H1 (cell line): ENCODE measurements at regions not wholly inside any gene's neighbourhood (a gene's known extent, or its start where the extent isn't known, plus 50 kb on each side); places are given as distances from the start of the nearest gene placed in this dataset.

ENCODE experiments used
- CTCF ChIA-PET: fragments of 300-600 bp; sonication (Branson Sonifier 250); formaldehyde crosslinking; loops from one replicate; lab custom pipeline; 2021; ENCODE audit not compliant: partially characterized antibody; lab: Charles Lee
- POLR2A ChIA-PET: fragments of 300-600 bp; sonication (Branson Sonifier 250); formaldehyde crosslinking; loops from one replicate; lab custom pipeline; 2021; ENCODE audit warnings: inconsistent platforms; ENCODE audit not compliant: partially characterized antibody; lab: Charles Lee
- DNase-seq, 2 experiments: peaks; one replicate each; pipeline versions ENCODE4 v3.0.0 to v3.0.0-alpha.2; 2010 to 2022; ENCODE audit warnings: low spot score in 2 of 2, low read depth in 1 of 2, mixed read lengths in 1 of 2
- FAIRE-seq: peaks from 2 replicates; lab custom pipeline; 2011; peaks lifted over from hg19 to GRCh38; lab: Jason Lieb, UNC
- H2AFZ ChIP-seq: 2 replicates; pipeline ENCODE4 v1.8.1; 2012; ENCODE audit warnings: low read length, inconsistent platforms
- H2AK5ac ChIP-seq: 2 replicates; pipeline ENCODE4 v1.6.1; 2013; ENCODE audit warnings: low read depth, low read length
- H2BK120ac ChIP-seq: replicated peaks from 2 replicates; pipeline ENCODE3; 2013; ENCODE audit warnings: low read depth, low read length, inconsistent platforms
- H2BK12ac ChIP-seq: 2 replicates; pipeline ENCODE4 v1.6.1; 2013; ENCODE audit warnings: low read depth, low read length
- H2BK15ac ChIP-seq: 2 replicates; pipeline ENCODE4 v1.6.1; 2013; ENCODE audit warnings: low read length
- H2BK20ac ChIP-seq: 2 replicates; pipeline ENCODE4 v1.6.1; 2013; ENCODE audit warnings: low read length
- H2BK5ac ChIP-seq: 2 replicates; pipeline ENCODE4 v1.6.1; 2013; ENCODE audit warnings: low read depth, low read length
- H3K14ac ChIP-seq: 2 replicates; pipeline ENCODE4 v1.6.1; 2013; ENCODE audit warnings: inconsistent platforms; ENCODE audit not compliant: insufficient read length
- H3K18ac ChIP-seq: 2 replicates; pipeline ENCODE4 v1.6.1; 2013; ENCODE audit warnings: low read length; ENCODE audit errors: extremely low read depth
- H3K23ac ChIP-seq: 2 replicates; pipeline ENCODE4 v1.6.1; 2013; ENCODE audit warnings: inconsistent platforms; ENCODE audit not compliant: insufficient read length
- H3K23me2 ChIP-seq: 2 replicates; pipeline ENCODE4 v1.6.1; 2013; ENCODE audit warnings: low read depth, low read length
- H3K27ac ChIP-seq: 2 replicates; pipeline ENCODE4 v1.6.1; 2011; ENCODE audit warnings: low read depth, low read length, inconsistent platforms
- H3K27me3 ChIP-seq, 4 experiments: replicated peaks in 1 of 4; 1 replicate in 1 of 4; 2 replicates in 3 of 4; pipeline versions ENCODE4 v1.6.1 to v1.8.1; 2011 to 2013; ENCODE audit warnings: low read length in 3 of 4, mild to moderate bottlenecking in 3 of 4, inconsistent platforms in 2 of 4, mixed read lengths in 2 of 4, moderate library complexity in 1 of 4; ENCODE audit not compliant: control insufficient read depth in 3 of 4, insufficient read depth in 3 of 4; ENCODE audit errors: extremely low read depth in 1 of 4
- H3K36me3 ChIP-seq, 4 experiments: 2 replicates each; pipeline versions ENCODE4 v1.6.1 to v1.8.1; 2011 to 2013; ENCODE audit warnings: mild to moderate bottlenecking in 4 of 4, low read length in 3 of 4, moderate library complexity in 2 of 4, control low read depth in 1 of 4, inconsistent platforms in 1 of 4; ENCODE audit not compliant: insufficient read depth in 4 of 4, control insufficient read depth in 2 of 4
- H3K4ac ChIP-seq: replicated peaks from 2 replicates; pipeline ENCODE3; 2013; ENCODE audit warnings: low read length, low read depth, mixed read lengths, inconsistent platforms; ENCODE audit not compliant: insufficient read length
- H3K4me1 ChIP-seq, 4 experiments: replicated peaks in 1 of 4; 1 replicate in 1 of 4; 2 replicates in 3 of 4; pipeline versions ENCODE4 v1.6.1 to v1.8.1; 2011 to 2013; ENCODE audit warnings: low read length in 3 of 4, inconsistent platforms in 2 of 4, mixed read lengths in 1 of 4; ENCODE audit not compliant: insufficient read depth in 4 of 4, control insufficient read depth in 3 of 4
- H3K4me2 ChIP-seq, 2 experiments: 2 replicates each; pipeline versions ENCODE4 v1.6.1 to v1.8.1; 2011 to 2013; ENCODE audit warnings: low read depth in 2 of 2, low read length in 2 of 2, control low read depth in 1 of 2, inconsistent platforms in 1 of 2, mild to moderate bottlenecking in 1 of 2; ENCODE audit not compliant: insufficient read depth in 1 of 2
- H3K4me3 ChIP-seq, 4 experiments: fragments of 200-600, 300-600 bp in 1 of 4; sonication (generic), shearing (Covaris generic), sonication (Bioruptor Twin) in 1 of 4; 2 replicates each; pipeline versions ENCODE4 v1.5.1 to v1.8.1; 2011 to 2016; ENCODE audit warnings: low read length in 4 of 4, low read depth in 3 of 4, control low read depth in 2 of 4, inconsistent platforms in 2 of 4, mild to moderate bottlenecking in 2 of 4, mixed read lengths in 1 of 4, moderate library complexity in 1 of 4; ENCODE audit not compliant: insufficient read depth in 2 of 4; ENCODE audit errors: extremely low read depth in 1 of 4
- H3K56ac ChIP-seq: replicated peaks from 2 replicates; pipeline ENCODE3; 2013; ENCODE audit warnings: low read depth, mild to moderate bottlenecking, mixed read lengths, low read length, inconsistent platforms; ENCODE audit not compliant: insufficient read length
- H3K79me1 ChIP-seq: 2 replicates; pipeline ENCODE4 v1.6.1; 2013; ENCODE audit warnings: low read depth, low read length, control low read depth
- H3K79me2 ChIP-seq, 2 experiments: 2 replicates each; pipeline versions ENCODE4 v1.6.1 to v1.8.1; 2012 to 2013; ENCODE audit warnings: low read length in 2 of 2, mild to moderate bottlenecking in 2 of 2, inconsistent platforms in 1 of 2; ENCODE audit not compliant: insufficient read depth in 2 of 2, control insufficient read depth in 1 of 2
- H3K9ac ChIP-seq, 4 experiments: replicated peaks in 1 of 4; 1 replicate in 1 of 4; 2 replicates in 3 of 4; pipeline versions ENCODE4 v1.6.1 to v1.8.1; 2011 to 2013; ENCODE audit warnings: low read depth in 3 of 4, low read length in 3 of 4, control low read depth in 2 of 4, mild to moderate bottlenecking in 2 of 4, moderate library complexity in 2 of 4, inconsistent platforms in 1 of 4; ENCODE audit errors: extremely low read depth in 1 of 4
- H3K9me3 ChIP-seq, 2 experiments: 2 replicates each; pipeline versions ENCODE4 v1.6.1 to v1.8.1; 2012 to 2013; ENCODE audit warnings: mild to moderate bottlenecking in 2 of 2, moderate library complexity in 2 of 2, control low read depth in 1 of 2, inconsistent platforms in 1 of 2, low read depth in 1 of 2, low read length in 1 of 2, mixed read lengths in 1 of 2; ENCODE audit not compliant: insufficient read depth in 2 of 2
- H4K20me1 ChIP-seq, 2 experiments: replicated peaks in 1 of 2; 2 replicates each; pipeline versions ENCODE3 to v1.8.1; 2011 to 2013; ENCODE audit warnings: inconsistent platforms in 2 of 2, low read length in 2 of 2, mild to moderate bottlenecking in 1 of 2; ENCODE audit not compliant: insufficient read depth in 2 of 2, control insufficient read depth in 1 of 2
- H4K5ac ChIP-seq: 2 replicates; pipeline ENCODE4 v1.6.1; 2013; ENCODE audit warnings: low read length, low read depth, mixed read lengths, inconsistent platforms; ENCODE audit not compliant: insufficient read length
- H4K8ac ChIP-seq: 2 replicates; pipeline ENCODE4 v1.8.0; 2013; ENCODE audit warnings: mild to moderate bottlenecking, moderate library complexity, low read length, inconsistent platforms; ENCODE audit not compliant: insufficient read depth; ENCODE audit errors: extremely low read depth
- H4K91ac ChIP-seq: replicated peaks from 2 replicates; pipeline ENCODE3; 2013; ENCODE audit warnings: low read length, mixed read lengths, inconsistent platforms; ENCODE audit not compliant: insufficient read length
- ATF2 ChIP-seq: IDR thresholded peaks from 2 replicates; pipeline ENCODE4 v1.6.1; 2012; ENCODE audit warnings: low read length, inconsistent platforms
- CBX5 ChIP-seq: fragments of 300-800, 300-1000 bp; sonication (generic); IDR thresholded peaks from 2 replicates; pipeline ENCODE4 v1.7.1; 2016; ENCODE audit warnings: antibody characterized with exemption, low read length, low read depth
- EZH2 ChIP-seq: fragments of 200-600 bp; sonication (generic); IDR thresholded peaks from 2 replicates; pipeline ENCODE4 v1.7.1; 2012; ENCODE audit warnings: low read depth, mild to moderate bottlenecking, moderate library complexity, low read length, inconsistent platforms; ENCODE audit not compliant: severe bottlenecking
- GABPA ChIP-seq: IDR thresholded peaks from 2 replicates; pipeline ENCODE4 v1.6.1; 2011; ENCODE audit warnings: mild to moderate bottlenecking, low read length, moderate library complexity, borderline replicate concordance; ENCODE audit not compliant: insufficient read depth
- KDM4A ChIP-seq: IDR thresholded peaks from one replicate; pipeline ENCODE4 v1.7.1; 2012; ENCODE audit warnings: low read depth, mild to moderate bottlenecking, moderate library complexity, low read length, inconsistent platforms; ENCODE audit not compliant: severe bottlenecking
- NANOG ChIP-seq: IDR thresholded peaks from 2 replicates; pipeline ENCODE4 v1.6.1; 2011; ENCODE audit warnings: low read length, low read depth, mild to moderate bottlenecking, inconsistent platforms; ENCODE audit not compliant: insufficient read depth, poor library complexity, severe bottlenecking
- PHF8 ChIP-seq: fragments of 200-600 bp; sonication (generic); conservative IDR thresholded peaks from 2 replicates; pipeline ENCODE4 v1.7.1; 2012; ENCODE audit warnings: low read depth, mild to moderate bottlenecking, inconsistent platforms, low read length, moderate library complexity
- SAP30 ChIP-seq: fragments of 300-600 bp; sonication (generic); IDR thresholded peaks from 2 replicates; pipeline ENCODE4 v1.7.1; 2012; ENCODE audit warnings: low read length, moderate library complexity, mild to moderate bottlenecking, inconsistent platforms; ENCODE audit not compliant: insufficient read depth, insufficient replicate concordance
- SIN3A ChIP-seq, 2 experiments: IDR thresholded peaks in 1 of 2; conservative IDR thresholded peaks in 1 of 2; 2 replicates each; pipeline ENCODE4 v1.6.1; 2011 to 2012; ENCODE audit warnings: low read length in 2 of 2, improper control_type of control experiment in 1 of 2, low read depth in 1 of 2, mild to moderate bottlenecking in 1 of 2
- SP1 ChIP-seq: IDR thresholded peaks from 2 replicates; pipeline ENCODE4 v1.6.1; 2011; ENCODE audit warnings: low read depth, low read length
- TEAD4 ChIP-seq: IDR thresholded peaks from 2 replicates; pipeline ENCODE4 v1.6.1; 2012; ENCODE audit warnings: low read depth, low read length, inconsistent platforms, mixed read lengths
- YY1 ChIP-seq: IDR thresholded peaks from 2 replicates; pipeline ENCODE4 v1.6.1; 2011; ENCODE audit warnings: low read depth, mild to moderate bottlenecking, low read length
- WGBS, 2 experiments: shearing (Covaris generic) in 1 of 2; methylation state at CpG; one replicate each; pipeline versions ENCODE4 v1.1.6 to v1.1.7; 2013 to 2015; ENCODE audit warnings: low lambda C conversion rate in 2 of 2, mixed read lengths in 2 of 2, inconsistent platforms in 1 of 2, low coverage in 1 of 2, missing lambda C conversion rate in 1 of 2; ENCODE audit not compliant: insufficient replicate concordance in 2 of 2, insufficient coverage in 1 of 2, insufficient read length in 1 of 2; ENCODE audit errors: extremely low coverage in 1 of 2, missing lambda C conversion rate in 1 of 2; 5-methylcytosine and 5-hydroxymethylcytosine counted together

- CTCF ChIA-PET: interaction anchor here (0.7 kb wide), 1 partner anchor 1155 kb away, joined by 3 read pairs; no protein-coding TSS in a partner anchor
- no peak overlapping the region for H3K23ac ChIP-seq
- POLR2A ChIA-PET: no interaction called here
- TF ChIP-seq YY1: no peak
- TF ChIP-seq GABPA: no peak
- TF ChIP-seq NANOG: no peak
- TF ChIP-seq PHF8: no peak
- TF ChIP-seq TEAD4: no peak
- no peak for TF ChIP-seq SAP30
- TF ChIP-seq SIN3A (conservative IDR thresholded peaks at IDR 0.05 in 1 of 2, IDR thresholded peaks at IDR 0.05 in 1 of 2; ENCODE audit: low read depth in 1 of 2, low read length in 2 of 2): no peak
- TF ChIP-seq ATF2: no peak
- TF ChIP-seq SP1: no peak
- no peak for TF ChIP-seq EZH2
- TF ChIP-seq KDM4A: no peak
- no peak for TF ChIP-seq CBX5
These were observed 245.9 kb upstream of the PIK3R1 start for GRCh38 chr5:67969631-67970030.

More at GRCh38 chr5:67969631-67970030, 245.9 kb upstream of the PIK3R1 start:
- Histone ChIP-seq H2AFZ (no peak overlapping the region), H3K4me2 (no peak overlapping the region), H3K36me3 (no peaks in the 10 kb centered on the region), H3K4ac (no peak overlapping the region), H3K56ac (no peak overlapping the region), H4K91ac (no peak overlapping the region), H2BK120ac (no peak overlapping the region), H4K8ac (no peak overlapping the region), H3K27me3 (no peaks in the 10 kb centered on the region), H2BK20ac (no peak overlapping the region), H2BK12ac (no peak overlapping the region), H3K79me1 (no peaks in the 10 kb centered on the region), H3K9ac (no peak overlapping the region), H3K4me1 (peaks cover 0 to 2% (median 0%) of the 10 kb centered on the region in 4 experiments; a peak in 1 of 7 replicates), H3K27ac (no peak overlapping the region), H3K79me2 (no peaks in the 10 kb centered on the region), H3K4me3 (no peak overlapping the region), H2BK15ac (no peak overlapping the region), H3K23me2 (no peaks in the 10 kb centered on the region), H4K5ac (no peak overlapping the region), H3K18ac (no peak overlapping the region), H3K14ac (no peak overlapping the region), H2BK5ac (no peak overlapping the region), H3K9me3 (no peaks in the 10 kb centered on the region), H4K20me1 (no peaks in the 10 kb centered on the region), H2AK5ac (no peak overlapping the region)
- WGBS, 2 experiments: 87 to 100% methylated on average over 1 to 2 of the region's 2 CpGs
- FAIRE-seq: no peak
- no peak for DNase-seq
